DND-41 (cell line): ENCODE measurements at regions not wholly inside any gene's neighbourhood (a gene's known extent, or its start where the extent isn't known, plus 50 kb on each side); places are given as distances from the start of the nearest gene placed in this dataset.

ENCODE experiments used
- CTCF ChIP-seq: IDR thresholded peaks from 2 replicates; pipeline ENCODE4 v1.5.1; 2012; ENCODE audit warnings: borderline replicate concordance, low read length, moderate library complexity, mild to moderate bottlenecking; ENCODE audit not compliant: poor library complexity, severe bottlenecking; ENCODE audit errors: extremely low read depth
- EZH2 ChIP-seq: IDR thresholded peaks from 3 replicates; pipeline ENCODE4 v1.6.1; 2012; ENCODE audit warnings: borderline replicate concordance, low read depth, mild to moderate bottlenecking, moderate library complexity, low read length, inconsistent platforms; ENCODE audit not compliant: severe bottlenecking

GRCh38 chr6:6407071-6407741, 86.7 kb upstream of the F13A1 start:
- TF ChIP-seq EZH2 (no peak), CTCF (no peak)
